ENCODE measurements at regions not wholly inside any gene's neighbourhood (a gene's known extent, or its start where the extent isn't known, plus 50 kb on each side); places are given as distances from the start of the nearest gene placed in this dataset.

- H3K4me3 ChIP-seq = no peak overlapping the region
- ATAC-seq = no peak
- no peaks in the 10 kb centered on the region for H3K36me3 ChIP-seq (replicated peaks in 1 of 2; ENCODE audit: insufficient read depth in 1 of 2, low read depth in 2 of 2)
- intact Hi-C loops (cut with DNase I) = no loop called here
- H3K27me3 ChIP-seq = no peaks in the 10 kb centered on the region
- no peak for DNase-seq
- H3K9me3 ChIP-seq = no peaks in the 10 kb centered on the region
- no peak for TF ChIP-seq POLR2A (IDR thresholded peaks at IDR 0.05)
- TF ChIP-seq, protein P1, sequence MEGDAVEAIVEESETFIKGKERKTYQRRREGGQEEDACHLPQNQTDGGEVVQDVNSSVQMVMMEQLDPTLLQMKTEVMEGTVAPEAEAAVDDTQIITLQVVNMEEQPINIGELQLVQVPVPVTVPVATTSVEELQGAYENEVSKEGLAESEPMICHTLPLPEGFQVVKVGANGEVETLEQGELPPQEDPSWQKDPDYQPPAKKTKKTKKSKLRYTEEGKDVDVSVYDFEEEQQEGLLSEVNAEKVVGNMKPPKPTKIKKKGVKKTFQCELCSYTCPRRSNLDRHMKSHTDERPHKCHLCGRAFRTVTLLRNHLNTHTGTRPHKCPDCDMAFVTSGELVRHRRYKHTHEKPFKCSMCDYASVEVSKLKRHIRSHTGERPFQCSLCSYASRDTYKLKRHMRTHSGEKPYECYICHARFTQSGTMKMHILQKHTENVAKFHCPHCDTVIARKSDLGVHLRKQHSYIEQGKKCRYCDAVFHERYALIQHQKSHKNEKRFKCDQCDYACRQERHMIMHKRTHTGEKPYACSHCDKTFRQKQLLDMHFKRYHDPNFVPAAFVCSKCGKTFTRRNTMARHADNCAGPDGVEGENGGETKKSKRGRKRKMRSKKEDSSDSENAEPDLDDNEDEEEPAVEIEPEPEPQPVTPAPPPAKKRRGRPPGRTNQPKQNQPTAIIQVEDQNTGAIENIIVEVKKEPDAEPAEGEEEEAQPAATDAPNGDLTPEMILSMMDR (IDR thresholded peaks at IDR 0.05) = no peak
- no peak overlapping the region for H3K27ac ChIP-seq
- WGBS, 2 donors = 66 to 77% methylated on average over 9 of the region's 9 CpGs
- no peaks in the 10 kb centered on the region for H3K4me1 ChIP-seq
Observed at GRCh38 chr18:64695851-64696553, 547.1 kb upstream of the LINC00305 start.

DNA sequence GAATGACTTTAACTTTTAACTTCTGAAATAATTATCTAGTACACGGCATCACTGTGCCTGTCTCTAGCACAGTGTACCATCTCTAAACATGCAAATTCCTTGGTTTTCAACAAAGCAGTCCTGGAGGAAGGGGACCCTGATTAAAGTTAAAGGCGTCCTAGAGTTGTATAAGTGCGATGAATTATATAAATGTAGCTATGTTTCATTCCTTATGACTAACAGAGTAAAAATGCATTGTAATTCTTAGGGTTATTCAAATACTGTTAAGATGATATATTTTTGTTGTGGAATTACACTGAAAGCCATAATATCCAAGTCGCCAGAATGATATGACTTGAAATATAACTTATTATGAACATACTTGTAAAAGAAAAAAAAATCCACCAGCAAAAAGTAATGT lies 544.9 kb upstream of the LINC00305 start:
- DNase-seq = no peak
- Histone ChIP-seq H3K4me3 (no peak overlapping the region), H3K9me3 (no peaks in the 10 kb centered on the region), H3K27me3 (no peaks in the 10 kb centered on the region), H3K4me1 (no peaks in the 10 kb centered on the region), H3K36me3 (replicated peaks in 1 of 2; ENCODE audit: insufficient read depth in 1 of 2, low read depth in 2 of 2) (no peaks in the 10 kb centered on the region), H3K27ac (no peak overlapping the region)
- no peak for TF ChIP-seq POLR2A (IDR thresholded peaks at IDR 0.05)
- TF ChIP-seq, protein P1 (IDR thresholded peaks at IDR 0.05) = no peak
- ATAC-seq = no peak
- intact Hi-C loops (cut with DNase I) = no loop called here
- 57 to 60% methylated on average over 4 of the region's 4 CpGs for WGBS, 2 donors

- ATAC-seq = no peak
- Histone ChIP-seq H3K27ac (no peak overlapping the region), H3K27me3 (no peaks in the 10 kb centered on the region), H3K36me3 (replicated peaks in 1 of 2; ENCODE audit: insufficient read depth in 1 of 2, low read depth in 2 of 2) (no peaks in the 10 kb centered on the region), H3K4me3 (no peak overlapping the region), H3K9me3 (no peaks in the 10 kb centered on the region), H3K4me1 (no peaks in the 10 kb centered on the region)
- TF ChIP-seq, protein P1 (IDR thresholded peaks at IDR 0.05) = no peak
- no peak for TF ChIP-seq POLR2A (IDR thresholded peaks at IDR 0.05)
- WGBS, 2 donors = 44 to 67% methylated on average over 2 of the region's 2 CpGs
- DNase-seq = no peak
- intact Hi-C loops (cut with DNase I) = no loop called here
Observed at GRCh38 chr18:64692826-64693225, 543.9 kb upstream of the LINC00305 start.

- H3K4me3 ChIP-seq = no peak overlapping the region
- no peaks in the 10 kb centered on the region for H3K4me1 ChIP-seq
- no peak for TF ChIP-seq POLR2A (IDR thresholded peaks at IDR 0.05)
- TF ChIP-seq, protein P1 (IDR thresholded peaks at IDR 0.05) = no peak
- H3K9me3 ChIP-seq = no peaks in the 10 kb centered on the region
- 60 to 67% methylated on average over 2 of the region's 2 CpGs for WGBS, 2 donors
- H3K27ac ChIP-seq = no peak overlapping the region
- DNase-seq (no peak), ATAC-seq (no peak)
- intact Hi-C loops (cut with DNase I) = no loop called here
- H3K27me3 ChIP-seq = no peaks in the 10 kb centered on the region
- H3K36me3 ChIP-seq (replicated peaks in 1 of 2; ENCODE audit: insufficient read depth in 1 of 2, low read depth in 2 of 2) = no peaks in the 10 kb centered on the region
Observed at GRCh38 chr18:64679121-64679520, 530.2 kb upstream of the LINC00305 start.

- intact Hi-C loops (cut with DNase I) = no loop called here
- no peak for DNase-seq
- no peaks in the 10 kb centered on the region for H3K27me3 ChIP-seq
- no peaks in the 10 kb centered on the region for H3K9me3 ChIP-seq
- no peak overlapping the region for H3K4me3 ChIP-seq
- WGBS, 2 donors = 52 to 53% methylated on average over 2 of the region's 2 CpGs
- ATAC-seq = no peak
- TF ChIP-seq POLR2A (IDR thresholded peaks at IDR 0.05) = no peak
- TF ChIP-seq, protein P1 (IDR thresholded peaks at IDR 0.05) = no peak
- H3K27ac ChIP-seq = no peak overlapping the region
- H3K36me3 ChIP-seq (replicated peaks in 1 of 2; ENCODE audit: insufficient read depth in 1 of 2, low read depth in 2 of 2) = no peaks in the 10 kb centered on the region
- no peaks in the 10 kb centered on the region for H3K4me1 ChIP-seq
Observed at GRCh38 chr18:64678048-64678447, 529.2 kb upstream of the LINC00305 start.

Data from body of pancreas (tissue), 4 donors.